GM12865 (cell line): ENCODE measurements at regions not wholly inside any gene's neighbourhood (a gene's known extent, or its start where the extent isn't known, plus 50 kb on each side); places are given as distances from the start of the nearest gene placed in this dataset.

ENCODE experiments used
- DNase-seq: peaks from one replicate; pipeline ENCODE4 v3.0.0; 2010; ENCODE audit warnings: low read depth
- H3K4me3 ChIP-seq: 2 replicates; pipeline ENCODE4 v1.5.1; 2011; ENCODE audit warnings: mild to moderate bottlenecking, low read depth, low read length, control low read depth
- CTCF ChIP-seq: IDR thresholded peaks from 2 replicates; pipeline ENCODE4 v1.5.1; 2011; ENCODE audit warnings: low read length, control low read depth, low read depth, inconsistent platforms; ENCODE audit not compliant: insufficient read depth; ENCODE audit errors: missing control alignments

- H3K4me3 ChIP-seq: no peak overlapping the region
- TF ChIP-seq CTCF: no peak
- DNase-seq: no peak
Measured at GRCh38 chr17:63109661-63110060, 143.6 kb downstream of the TANC2 start.

- no peak overlapping the region for H3K4me3 ChIP-seq
- no peak for DNase-seq
- TF ChIP-seq CTCF: no peak
Measured at GRCh38 chr17:63113167-63113566, 147.1 kb downstream of the TANC2 start.

- no peak overlapping the region for H3K4me3 ChIP-seq
- TF ChIP-seq CTCF: no peak
- DNase-seq: no peak
Measured at GRCh38 chr17:63116228-63116627, 150.2 kb downstream of the TANC2 start.

- no peak overlapping the region for H3K4me3 ChIP-seq
- TF ChIP-seq CTCF: no peak
- no peak for DNase-seq
Measured at GRCh38 chr17:63116967-63117830, 151.2 kb downstream of the TANC2 start.

GRCh38 chr17:63120406-63120805 lies 154.4 kb downstream of the TANC2 start:
- no peak for TF ChIP-seq CTCF
- H3K4me3 ChIP-seq: no peak overlapping the region
- no peak for DNase-seq

- DNase-seq: no peak
- no peak overlapping the region for H3K4me3 ChIP-seq
- no peak for TF ChIP-seq CTCF
Measured at GRCh38 chr17:63124536-63124935, 158.5 kb downstream of the TANC2 start.

DNA sequence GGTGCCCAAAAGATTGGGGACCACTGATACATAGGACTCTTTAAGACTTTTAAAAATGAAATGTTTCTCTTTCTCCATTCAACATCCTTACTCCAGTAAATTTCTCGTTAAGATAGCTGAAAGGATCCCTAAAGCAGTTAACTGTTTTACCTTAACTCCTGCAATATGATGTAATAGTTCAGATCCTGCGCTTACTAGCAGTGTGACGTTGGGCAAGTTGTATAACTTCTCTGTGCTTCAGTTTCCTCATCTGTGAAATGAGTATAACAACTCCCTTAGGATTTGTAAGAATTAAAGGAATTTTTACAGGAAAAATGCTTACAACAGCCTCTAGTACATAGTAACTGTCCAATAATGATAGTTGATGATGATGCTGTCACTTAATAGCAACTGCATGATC lies 158.9 kb downstream of the TANC2 start:
- no peak for DNase-seq
- TF ChIP-seq CTCF: no peak
- H3K4me3 ChIP-seq: no peak overlapping the region
